SKM-1 treated with dmso at 0.1 percent for 144 hours (cell line): ENCODE measurements at regions not wholly inside any gene's neighbourhood (a gene's known extent, or its start where the extent isn't known, plus 50 kb on each side); places are given as distances from the start of the nearest gene placed in this dataset.

ENCODE experiments used
- DNase-seq: peaks from one replicate; lab custom pipeline; 2025; ENCODE audit not compliant: unreplicated experiment; lab: John Stamatoyannopoulos, UW

DNA sequence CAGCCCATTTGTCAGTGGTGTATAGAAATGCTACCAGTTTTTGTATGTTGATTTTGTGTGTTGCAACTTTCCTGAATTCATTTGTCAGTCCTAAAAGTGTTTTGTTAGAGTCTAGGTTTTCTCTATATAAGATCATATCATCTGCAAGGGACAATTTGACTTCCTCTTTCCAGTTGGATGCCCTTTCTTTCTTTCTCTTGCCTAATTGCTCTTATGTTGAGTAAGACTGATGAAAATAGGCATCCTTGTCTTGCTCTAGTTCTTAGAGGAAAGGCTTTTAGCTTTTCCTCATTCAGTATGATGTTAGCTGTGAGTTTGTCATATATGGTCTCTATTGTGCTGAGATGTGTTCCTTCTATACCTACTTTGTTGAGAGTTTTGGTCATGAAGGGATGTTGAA is 161.7 kb upstream of the TPK1 start:
- peak; percentile 60 for DNase-seq

DNA sequence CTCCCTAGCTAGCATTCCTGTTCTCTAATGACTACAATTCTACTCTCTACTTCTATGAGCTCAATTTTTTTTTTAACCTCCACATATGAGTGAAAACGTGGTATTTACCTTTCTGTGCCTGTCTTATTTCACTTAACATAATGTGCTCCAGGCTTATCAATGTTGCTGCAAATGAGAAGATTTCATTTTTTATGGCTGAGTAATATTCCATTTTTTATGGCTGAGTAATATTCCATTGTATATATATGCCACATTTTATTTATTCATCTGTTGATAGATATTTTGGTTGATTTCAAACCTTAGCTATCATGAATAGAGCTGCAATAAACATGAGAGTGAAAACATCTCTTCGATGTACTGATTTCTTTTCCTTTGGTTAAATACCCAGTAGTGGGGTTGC is 159.6 kb upstream of the TPK1 start:
- no peak for DNase-seq

DNA sequence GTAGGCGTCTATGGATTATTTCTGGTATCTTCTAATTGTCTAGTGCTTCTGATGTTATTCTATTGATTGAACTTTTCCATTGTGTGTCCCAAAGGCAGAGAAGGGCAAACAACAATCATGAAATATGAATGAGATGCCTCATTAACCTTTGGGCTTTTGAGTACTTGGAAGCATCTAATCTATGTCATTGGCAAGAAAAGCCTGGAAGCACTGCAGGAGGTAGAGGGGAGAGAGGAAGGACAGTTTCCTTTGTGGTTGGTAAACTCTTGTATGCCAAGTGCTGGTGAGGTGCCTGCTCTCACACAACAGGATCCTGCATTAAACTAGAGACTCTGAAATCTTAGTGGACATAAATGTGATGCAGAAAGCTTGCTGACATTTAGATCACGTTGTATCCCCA is 155.2 kb upstream of the TPK1 start:
- no peak for DNase-seq

DNA sequence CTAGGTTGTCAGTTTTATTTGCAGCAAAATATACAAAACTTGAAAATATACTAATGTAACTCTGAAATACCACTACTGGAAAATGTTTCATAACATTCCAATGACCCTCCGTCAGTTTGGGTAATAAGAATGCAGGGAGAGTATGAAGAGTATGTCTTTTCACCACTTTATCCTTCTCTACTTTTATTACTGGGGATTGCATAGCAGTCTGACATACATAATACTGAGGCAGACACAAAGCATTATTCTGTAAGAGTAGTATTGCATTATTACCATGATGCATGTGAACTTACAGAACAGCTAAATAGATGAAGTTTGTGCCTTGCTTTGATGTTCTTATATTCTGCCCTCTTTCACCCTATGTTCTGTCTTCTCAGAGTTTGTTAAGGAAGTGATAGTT is 151.8 kb upstream of the TPK1 start:
- DNase-seq: no peak

DNA sequence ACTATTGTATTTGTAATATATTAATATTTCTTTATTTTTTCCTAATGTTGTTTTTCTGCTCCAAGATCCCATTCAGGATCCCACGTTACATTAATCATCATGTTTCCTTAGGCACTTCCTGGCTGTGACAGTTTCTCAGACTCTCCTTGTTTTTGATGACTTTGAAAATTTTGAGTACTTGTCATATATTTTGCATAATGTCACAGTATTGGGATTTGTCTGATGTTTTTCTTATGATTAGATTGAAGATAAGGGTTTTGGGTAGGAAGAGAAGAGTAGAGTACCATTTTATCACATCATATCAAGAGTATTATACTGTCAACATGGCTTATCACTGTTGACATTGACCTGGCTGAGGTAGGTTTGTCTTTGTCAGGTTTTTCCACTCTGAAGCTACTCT is 146.3 kb upstream of the TPK1 start:
- DNase-seq: no peak

DNA sequence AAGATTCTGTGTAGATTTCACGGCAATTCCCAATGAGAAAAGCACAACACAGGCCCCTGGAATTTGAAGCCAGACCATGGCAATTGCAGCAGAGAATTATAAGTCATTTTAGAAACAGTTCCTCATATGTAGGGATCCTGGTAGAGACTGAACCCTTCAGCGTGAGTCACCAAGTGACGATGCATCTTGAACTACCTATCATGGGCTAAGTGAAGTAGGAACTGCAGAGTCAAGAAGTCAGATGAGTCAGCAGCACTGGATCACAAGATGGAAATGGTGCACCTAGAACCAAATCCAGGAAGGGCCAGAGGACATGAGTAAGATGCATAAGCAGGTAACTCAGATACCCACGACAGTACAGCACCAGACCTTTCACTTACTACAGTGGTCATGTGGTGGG is 140.0 kb upstream of the TPK1 start:
- DNase-seq: no peak

DNA sequence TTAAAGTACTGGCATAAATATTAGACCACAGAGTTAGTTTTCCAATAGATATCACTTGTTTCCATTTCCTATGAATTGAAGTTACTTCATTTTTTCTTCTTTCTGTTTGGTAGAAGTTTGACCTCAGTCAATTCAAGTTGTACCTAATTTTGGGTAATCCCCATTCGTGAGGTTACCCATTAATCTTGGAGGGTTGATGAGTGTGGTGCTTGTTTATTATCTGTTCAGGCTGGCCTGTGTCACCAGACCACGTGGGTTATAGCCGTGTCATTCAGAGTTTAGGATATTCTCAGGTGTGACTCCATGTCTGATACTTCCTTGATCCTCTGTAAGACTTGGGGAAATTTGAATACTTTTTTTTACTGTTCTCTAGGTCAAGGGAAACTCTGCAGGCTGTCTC is 133.9 kb upstream of the TPK1 start:
- no peak for DNase-seq

DNA sequence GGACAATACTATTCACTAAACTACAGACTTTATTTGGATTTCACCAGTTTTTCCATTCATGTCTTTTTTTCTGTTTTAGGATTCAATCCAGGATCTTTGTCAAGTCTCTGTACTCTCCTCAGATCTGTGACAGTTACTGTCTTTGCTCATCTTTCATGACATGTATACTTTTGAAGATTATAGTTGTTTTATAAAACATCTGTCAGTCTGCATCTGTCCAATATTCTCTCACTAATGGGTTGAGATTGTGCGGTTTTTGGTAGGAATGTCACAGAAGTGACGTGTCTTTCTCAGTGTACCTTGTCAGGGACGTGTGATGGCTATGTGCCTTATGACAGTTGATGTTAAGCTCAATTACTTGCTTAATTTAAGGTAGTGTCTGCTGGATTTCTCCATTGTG is 124.9 kb upstream of the TPK1 start:
- DNase-seq: no peak

DNA sequence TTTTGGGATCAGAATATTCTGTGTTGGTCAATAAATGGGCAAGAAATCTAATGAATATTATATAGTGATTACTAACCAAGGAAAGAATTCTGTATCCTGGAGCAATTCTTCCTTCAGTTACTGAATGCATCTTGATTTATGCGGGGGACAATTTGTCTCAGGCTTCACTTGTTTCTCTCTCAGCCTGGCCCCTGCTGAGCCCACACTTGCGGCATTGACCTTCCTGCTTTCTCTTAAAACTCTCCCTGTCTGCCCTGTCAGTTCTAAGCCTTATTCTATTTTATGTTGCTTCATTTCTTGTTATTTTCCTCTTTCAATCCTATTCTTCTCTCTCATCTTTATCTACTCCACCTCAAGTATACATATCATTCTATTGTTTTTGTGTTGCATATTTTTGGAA is 122.1 kb upstream of the TPK1 start:
- DNase-seq: no peak

DNA sequence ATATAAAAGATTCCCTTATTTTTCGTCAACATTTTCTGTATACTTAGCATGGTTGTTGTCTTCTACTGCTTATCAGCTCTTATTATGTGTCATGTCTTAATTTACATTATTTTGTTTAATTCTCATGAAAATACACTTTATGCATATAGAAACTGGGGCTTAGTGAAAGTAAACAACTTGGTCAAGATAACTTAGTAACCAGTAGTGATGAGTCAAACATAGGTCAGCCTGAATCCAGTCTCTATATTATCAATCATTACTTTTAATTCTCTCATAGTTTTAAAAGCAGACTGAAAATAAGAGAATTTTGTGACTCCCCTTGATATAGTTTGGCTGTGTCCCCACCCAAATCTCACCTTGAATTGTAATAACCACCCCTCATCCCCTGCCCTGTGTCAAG is 119.6 kb upstream of the TPK1 start:
- DNase-seq: no peak

DNA sequence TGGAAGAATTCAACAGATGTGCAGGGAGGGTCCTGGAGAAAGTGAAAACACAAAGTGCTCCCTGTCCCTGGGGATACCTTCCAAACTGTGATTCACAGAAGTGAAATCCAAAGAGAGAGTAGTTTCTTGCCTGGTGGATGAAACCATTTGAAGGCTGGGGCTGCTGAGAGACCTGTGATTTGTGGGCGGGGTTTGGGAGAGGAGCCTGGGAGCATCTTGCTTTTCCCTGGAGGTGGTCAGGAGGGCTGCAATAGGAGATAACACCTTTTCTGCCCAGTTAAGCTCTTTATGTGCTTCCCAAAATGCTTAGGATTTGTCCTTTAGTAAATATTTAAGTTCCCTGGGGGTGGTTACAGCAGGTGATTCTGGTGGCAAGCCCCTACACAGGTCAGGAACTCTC is 105.3 kb upstream of the TPK1 start:
- no peak for DNase-seq

DNA sequence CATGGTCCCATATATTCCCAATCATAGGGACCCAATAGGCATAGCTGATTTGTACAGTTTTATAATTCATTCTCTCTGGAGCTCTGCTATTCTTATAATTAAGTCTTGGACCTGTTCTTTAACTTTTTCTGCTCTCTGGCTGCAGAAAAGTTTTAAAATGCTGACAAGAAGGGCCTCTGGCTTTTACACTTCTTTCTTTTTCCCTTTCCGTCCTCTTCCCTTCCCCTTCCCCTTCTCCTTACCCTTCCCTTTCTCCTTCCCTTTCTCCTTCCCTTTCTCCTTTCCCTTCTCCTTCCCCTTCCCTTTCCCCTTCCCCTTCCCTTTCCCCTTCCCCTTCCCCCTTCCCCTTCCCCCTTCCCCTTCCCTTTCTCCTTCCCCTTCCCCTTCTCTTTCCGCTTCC is 101.3 kb upstream of the TPK1 start:
- DNase-seq: no peak

DNA sequence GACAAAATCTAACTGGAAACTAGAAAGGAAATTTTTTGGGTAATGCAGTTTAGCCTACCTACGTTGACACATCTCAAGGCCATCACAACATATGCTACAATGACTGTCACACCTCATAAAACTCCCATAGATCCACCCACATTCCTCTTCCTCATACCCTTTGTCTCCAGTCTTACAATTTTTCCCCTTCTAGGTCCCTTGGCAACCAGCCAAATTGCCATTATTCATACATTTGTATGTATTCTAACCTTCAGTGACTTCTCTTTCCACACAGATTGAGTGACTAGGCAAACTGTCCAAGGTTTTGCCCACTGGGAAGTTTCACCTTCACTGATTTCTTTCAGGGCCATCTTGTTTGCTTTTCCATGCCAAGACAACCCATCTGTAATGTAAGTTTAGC is 100.5 kb upstream of the TPK1 start:
- DNase-seq: no peak

DNA sequence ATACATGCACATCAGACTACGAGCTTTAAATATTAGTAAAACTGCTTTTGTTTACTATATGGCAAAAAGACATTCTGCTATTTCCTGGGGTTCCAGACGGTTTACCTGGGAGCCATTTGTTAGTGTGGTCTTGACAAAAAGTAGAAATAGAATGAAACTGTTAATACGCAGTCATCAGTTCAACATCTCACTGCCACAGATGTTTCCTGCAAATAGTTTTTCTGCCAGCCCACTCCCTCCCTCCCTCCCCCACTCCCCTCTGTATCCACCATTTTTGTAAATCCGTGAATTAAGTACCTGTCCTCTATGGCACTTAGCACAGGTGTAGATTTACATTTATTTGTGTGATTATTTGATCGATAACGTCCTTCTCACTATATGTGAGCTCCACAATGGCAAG is 74.6 kb upstream of the TPK1 start:
- DNase-seq: no peak

DNA sequence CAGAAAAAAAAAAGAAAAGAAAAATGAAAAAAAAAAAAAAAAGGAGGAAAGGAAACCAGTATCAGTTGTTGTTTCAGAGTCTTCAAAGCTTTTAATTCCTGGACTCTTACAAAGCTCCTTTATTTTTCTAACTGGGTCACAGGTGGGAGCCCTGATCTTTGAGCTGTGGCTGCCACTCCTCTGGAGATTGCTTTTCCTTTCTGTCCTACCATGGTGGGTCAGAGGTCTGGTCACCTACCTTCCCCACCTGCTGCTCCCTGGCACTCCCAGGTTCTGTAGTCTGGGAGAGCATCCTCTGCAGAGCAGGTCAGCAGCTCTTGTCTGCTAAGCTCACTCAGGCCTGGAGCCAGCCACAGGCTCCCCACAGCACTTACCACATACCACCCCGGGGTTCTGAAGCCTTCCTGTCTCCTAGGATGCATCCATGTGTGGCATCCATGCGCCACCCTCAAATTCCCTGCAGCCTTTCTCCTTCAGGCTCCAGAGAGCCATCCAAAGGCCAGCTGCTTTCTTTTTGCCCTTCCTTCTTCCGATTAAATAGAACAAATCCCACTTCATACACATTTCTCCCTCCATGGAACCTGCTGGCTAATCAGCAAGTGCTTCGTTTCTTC is 73.2 kb upstream of the TPK1 start:
- DNase-seq: no peak

DNA sequence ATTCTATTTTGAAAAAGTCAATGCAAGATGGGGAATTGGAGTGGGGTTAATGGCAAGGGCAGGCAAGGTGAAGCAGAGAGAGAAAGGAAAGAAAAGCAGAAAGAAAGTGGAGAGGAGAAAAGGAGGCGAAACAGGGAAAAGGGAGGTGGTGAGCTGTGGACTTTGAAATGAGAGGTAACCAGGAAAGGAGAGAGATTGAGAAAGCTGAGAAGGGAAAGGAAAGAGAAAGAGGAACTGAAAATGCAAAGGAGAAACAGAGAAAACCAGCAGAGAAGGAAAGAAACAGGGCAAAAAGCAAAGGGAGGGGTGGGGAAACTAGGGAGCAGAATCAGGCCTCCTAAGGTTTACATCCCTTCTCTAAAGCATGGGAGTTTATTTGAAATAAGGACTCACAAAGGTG is 72.5 kb upstream of the TPK1 start:
- no peak for DNase-seq

DNA sequence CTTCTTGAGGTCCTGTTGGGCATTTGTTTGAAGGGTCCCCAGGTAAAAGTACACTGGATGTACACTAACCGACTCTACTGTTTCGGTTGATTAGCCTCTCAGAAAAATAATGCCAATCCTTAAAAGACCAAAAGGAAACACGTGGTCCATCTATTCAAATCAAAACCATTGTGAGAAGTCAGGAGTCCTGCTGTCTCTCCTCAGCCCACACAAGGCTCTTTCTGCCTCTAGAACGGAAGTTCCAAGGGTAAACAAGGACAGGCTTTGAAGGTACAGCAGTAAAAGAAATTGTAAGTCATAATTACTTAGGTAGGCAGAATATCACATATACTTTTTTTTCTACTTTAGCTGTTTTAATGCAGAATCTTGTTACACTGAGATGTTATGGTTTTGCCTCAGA is 71.7 kb upstream of the TPK1 start:
- no peak for DNase-seq

DNA sequence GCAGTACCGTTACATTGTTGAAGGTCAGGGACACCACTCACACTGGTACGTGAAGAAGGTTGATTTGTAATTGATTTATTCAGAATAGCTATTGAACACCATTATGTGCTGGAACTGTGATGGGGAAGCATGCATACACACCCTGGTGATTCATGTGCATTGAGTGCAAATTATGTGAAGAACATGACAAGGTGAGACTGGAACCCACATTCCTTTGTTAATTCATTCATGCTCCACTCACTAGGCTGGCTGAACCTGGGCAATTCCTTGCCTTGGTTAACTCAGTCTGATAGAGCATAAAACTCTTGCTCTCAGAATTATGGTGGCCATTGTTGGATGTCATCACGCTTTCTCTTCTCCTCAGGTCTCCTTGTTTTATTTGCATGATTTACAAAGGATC is 67.3 kb upstream of the TPK1 start:
- DNase-seq: no peak

DNA sequence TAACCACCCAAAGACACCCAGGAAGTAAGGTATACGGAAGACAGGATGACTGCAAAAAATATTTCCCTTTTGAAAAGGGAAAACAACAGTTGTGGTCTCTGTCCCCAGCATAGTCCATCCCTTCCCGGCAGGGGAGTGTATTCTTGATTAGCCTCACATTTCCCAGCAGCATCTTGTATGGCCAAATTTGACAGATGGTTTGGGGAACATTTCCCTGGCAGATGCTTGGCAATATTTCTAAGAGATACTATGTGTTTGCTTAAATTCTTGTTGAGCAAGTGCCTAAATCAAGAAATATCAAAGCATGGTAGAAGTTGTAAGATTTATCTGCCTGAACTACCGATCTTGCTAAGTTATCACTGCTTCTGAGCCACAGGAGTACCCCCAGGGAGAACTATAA is 56.9 kb upstream of the TPK1 start:
- no peak for DNase-seq
